Stimulated activated CD4-positive, alpha-beta T cell treated with anti-CD3 and anti-CD28 coated beads, TNF-alpha, amount 100 ng/mL, for 48 hours (primary cell): ENCODE measurements at regions not wholly inside any gene's neighbourhood (a gene's known extent, or its start where the extent isn't known, plus 50 kb on each side); places are given as distances from the start of the nearest gene placed in this dataset.
"Not testable (repeated sequence)": the region's sequence is repeated elsewhere in the genome, so short reads cannot be mapped to it uniquely, and the experiment has no call there.

Source experiments
- DNase-seq, 3 donors: peaks; one replicate each; pipeline ENCODE4 v3.0.0-alpha.2; 2020; ENCODE audit warnings: low read depth in 3 of 3

GRCh38 chr3:8001712-8002111, 499.9 kb upstream of the LMCD1 start:
- DNase-seq: no peak

GRCh38 chr3:8011902-8012301, 489.7 kb upstream of the LMCD1 start:
- no peak for DNase-seq

GRCh38 chr3:8020047-8020841, 481.4 kb upstream of the LMCD1 start:
- no peak for DNase-seq

GRCh38 chr3:8027954-8028353, 473.7 kb upstream of the LMCD1 start:
- DNase-seq: no peak

GRCh38 chr3:8050283-8050682, 451.3 kb upstream of the LMCD1 start:
- no peak for DNase-seq

- DNase-seq: no peak
Measured at GRCh38 chr3:8052659-8053058, 449.0 kb upstream of the LMCD1 start.

GRCh38 chr3:8068135-8068534, 433.5 kb upstream of the LMCD1 start:
- DNase-seq: not testable (repeated sequence)

- DNase-seq: no peak
Measured at GRCh38 chr3:8069471-8069870, 432.2 kb upstream of the LMCD1 start.

GRCh38 chr3:8070011-8070410, 431.6 kb upstream of the LMCD1 start:
- DNase-seq: no peak

GRCh38 chr3:8074740-8075139, 426.9 kb upstream of the LMCD1 start:
- DNase-seq: not testable (repeated sequence)

- no peak for DNase-seq
Measured at GRCh38 chr3:8077126-8077525, 424.5 kb upstream of the LMCD1 start.

- no peak for DNase-seq
Measured at GRCh38 chr3:8080464-8080863, 421.2 kb upstream of the LMCD1 start.

GRCh38 chr3:8085498-8085897, 416.1 kb upstream of the LMCD1 start:
- DNase-seq: no peak

GRCh38 chr3:8087951-8088350, 413.7 kb upstream of the LMCD1 start:
- no peak for DNase-seq

- no peak for DNase-seq
Measured at GRCh38 chr3:8094415-8094814, 407.2 kb upstream of the LMCD1 start.

GRCh38 chr3:8095724-8096123, 405.9 kb upstream of the LMCD1 start:
- no peak for DNase-seq

- no peak for DNase-seq
Measured at GRCh38 chr3:8097690-8098089, 403.9 kb upstream of the LMCD1 start.

GRCh38 chr3:8103954-8104353, 397.7 kb upstream of the LMCD1 start:
- DNase-seq: no peak

- DNase-seq: no peak
Measured at GRCh38 chr3:8106921-8107320, 394.7 kb upstream of the LMCD1 start.

GRCh38 chr3:8110966-8111798, 390.4 kb upstream of the LMCD1 start:
- peak; percentile 21 to 33 (median 29) for DNase-seq

- DNase-seq: no peak
Measured at GRCh38 chr3:8112587-8112986, 389.0 kb upstream of the LMCD1 start.

- no peak for DNase-seq
Measured at GRCh38 chr3:8113626-8114025, 388.0 kb upstream of the LMCD1 start.

- DNase-seq: no peak
Measured at GRCh38 chr3:8128686-8129085, 372.9 kb upstream of the LMCD1 start.
